GM21619 (cell line): ENCODE measurements at regions not wholly inside any gene's neighbourhood (a gene's known extent, or its start where the extent isn't known, plus 50 kb on each side); places are given as distances from the start of the nearest gene placed in this dataset.

ENCODE experiments used
- ATAC-seq: cut with Tn5 transposase; IDR thresholded peaks from one replicate; pipeline ENCODE4 v1.9.1; 2021; ENCODE audit not compliant: unreplicated experiment

- ATAC-seq, result no peak
These were observed 98.5 kb downstream of the METRNL start for GRCh38 chr17:83177611-83178532.

GRCh38 chr17:83178533-83179304, 99.3 kb downstream of the METRNL start:
- no peak for ATAC-seq

- ATAC-seq, result no peak
These were observed 100.0 kb downstream of the METRNL start for GRCh38 chr17:83179374-83179773.

- no peak for ATAC-seq
These were observed 100.4 kb downstream of the METRNL start for GRCh38 chr17:83179811-83180210.

GRCh38 chr17:83180264-83180995, 101.0 kb downstream of the METRNL start:
- ATAC-seq, result no peak

DNA sequence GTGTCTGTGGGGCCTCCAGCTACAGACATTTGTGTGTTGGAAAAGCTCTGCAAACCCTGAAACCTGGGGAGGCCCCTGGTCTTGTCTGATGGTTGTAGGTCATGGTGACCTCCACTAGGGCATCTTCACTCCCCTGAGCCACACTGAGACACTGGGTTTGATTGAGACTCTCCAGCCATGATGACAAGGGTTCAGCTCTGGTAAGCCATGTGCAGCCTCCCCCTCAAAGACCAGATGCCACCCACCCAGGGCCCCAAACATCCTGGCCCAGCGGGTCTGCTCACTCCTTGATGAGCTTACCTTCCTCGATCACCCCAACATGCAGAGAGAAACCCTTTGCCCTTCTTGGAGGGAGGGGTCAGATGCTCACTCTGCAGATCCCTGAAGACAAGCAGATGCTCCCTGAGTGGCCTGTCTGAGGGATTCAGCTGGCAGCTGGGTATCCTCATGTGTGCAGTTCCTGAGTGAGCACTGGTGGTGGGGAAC, 101.6 kb downstream of the METRNL start:
- ATAC-seq, result no peak

DNA sequence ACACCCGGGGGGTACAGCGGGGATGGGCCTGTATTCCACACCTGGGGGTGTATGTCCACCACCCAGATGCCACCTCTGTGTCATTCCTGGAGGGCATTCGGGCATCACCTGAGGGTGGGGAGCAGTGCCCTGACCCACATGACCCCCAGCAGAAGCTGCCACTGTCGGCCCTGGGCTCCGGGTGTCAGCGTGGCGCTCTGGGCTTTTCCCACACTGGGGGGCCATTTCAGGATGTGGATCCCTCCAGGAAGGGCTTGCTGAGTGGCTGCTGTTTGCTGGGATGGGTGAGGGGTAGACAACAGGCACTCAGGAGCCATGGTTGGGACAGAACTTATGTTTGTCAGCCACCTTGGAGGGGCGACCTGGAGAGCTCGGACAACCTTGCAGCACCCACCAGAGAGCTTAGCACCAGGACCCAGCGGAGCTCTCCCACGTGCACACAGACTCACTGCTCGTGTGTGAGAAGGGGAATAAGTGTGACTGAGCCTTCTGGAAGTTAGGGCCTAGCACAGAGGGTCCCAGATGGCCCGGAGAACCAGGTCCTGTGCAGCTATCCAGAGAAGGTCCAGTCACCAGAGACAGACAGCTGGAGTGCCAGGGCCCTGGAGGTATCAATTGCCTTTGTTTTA, 102.7 kb downstream of the METRNL start:
- no peak for ATAC-seq

DNA sequence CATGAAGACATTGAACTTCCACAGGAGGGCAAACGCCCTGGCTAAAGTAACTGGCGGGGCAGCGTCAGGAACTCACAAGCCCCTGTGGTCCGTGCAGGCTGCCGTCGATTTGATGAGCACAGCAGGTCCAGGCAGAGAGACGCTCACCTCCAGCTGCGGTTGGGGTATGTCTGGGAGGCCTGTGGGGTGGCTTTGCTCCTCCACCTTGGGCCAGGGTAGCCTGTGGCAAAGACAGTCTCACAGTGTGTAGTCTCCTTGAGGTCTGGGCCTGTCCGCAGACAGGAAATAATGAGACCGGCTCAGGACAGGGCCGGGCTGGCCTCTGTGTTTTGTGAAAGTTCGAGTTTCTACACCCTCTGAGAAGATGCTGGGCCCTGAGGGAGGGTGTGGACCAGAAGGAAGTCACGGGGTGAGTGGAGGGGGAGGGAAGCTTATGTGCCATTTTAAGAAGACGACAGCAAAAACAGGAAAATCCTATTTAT, 103.3 kb downstream of the METRNL start:
- no peak for ATAC-seq

GRCh38 chr17:83183145-83183948, 103.9 kb downstream of the METRNL start:
- ATAC-seq, result no peak

GRCh38 chr17:83183951-83184506, 104.6 kb downstream of the METRNL start:
- ATAC-seq, result no peak

DNA sequence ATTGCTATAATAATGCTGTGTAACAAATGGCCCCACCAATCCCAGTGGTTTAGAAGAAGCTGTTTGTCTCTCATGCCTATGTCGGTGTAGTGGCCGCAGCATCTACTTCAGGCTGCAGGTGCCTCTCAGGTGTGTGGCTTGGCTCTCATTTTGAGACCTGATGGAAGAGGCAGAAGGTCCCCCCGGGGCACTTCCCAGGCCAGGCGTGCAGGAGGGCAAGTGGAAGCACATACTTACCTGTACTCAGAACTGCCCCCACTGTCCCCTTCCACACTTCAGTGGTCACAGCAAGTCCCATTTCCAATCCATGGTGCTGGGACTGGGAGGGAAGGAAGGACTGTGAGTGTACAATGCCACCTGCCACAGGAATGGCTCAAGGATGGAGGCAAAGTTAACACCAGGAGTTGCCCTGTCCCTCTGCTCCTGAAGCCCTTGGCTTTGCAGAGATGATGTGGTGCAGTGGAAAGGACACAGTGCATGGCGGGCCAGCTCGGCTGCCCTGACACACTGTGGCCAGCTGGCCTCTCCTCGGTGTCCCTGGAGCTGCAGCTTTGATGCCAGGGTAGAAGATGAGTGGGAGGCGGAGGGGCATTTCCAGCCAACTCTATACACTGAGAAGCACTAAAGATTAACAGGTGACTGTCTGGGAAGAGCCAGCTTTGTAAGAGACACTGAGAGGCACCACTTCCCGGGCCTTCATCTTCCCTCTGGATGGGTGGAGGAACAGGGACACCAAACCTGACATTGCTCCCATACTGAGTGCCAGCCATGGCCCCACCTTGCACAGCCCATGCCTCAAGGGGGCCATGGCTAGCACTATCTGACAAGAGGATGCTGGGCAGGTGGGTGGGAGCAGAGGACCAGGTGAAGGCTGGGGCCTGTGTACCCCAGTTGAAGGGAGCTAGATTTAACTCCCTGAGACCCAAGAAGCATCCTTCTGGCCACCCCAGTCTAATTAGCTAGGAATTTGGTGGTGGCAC, 105.9 kb downstream of the METRNL start:
- no peak for ATAC-seq

GRCh38 chr17:83186226-83186625, 106.8 kb downstream of the METRNL start:
- no peak for ATAC-seq

DNA sequence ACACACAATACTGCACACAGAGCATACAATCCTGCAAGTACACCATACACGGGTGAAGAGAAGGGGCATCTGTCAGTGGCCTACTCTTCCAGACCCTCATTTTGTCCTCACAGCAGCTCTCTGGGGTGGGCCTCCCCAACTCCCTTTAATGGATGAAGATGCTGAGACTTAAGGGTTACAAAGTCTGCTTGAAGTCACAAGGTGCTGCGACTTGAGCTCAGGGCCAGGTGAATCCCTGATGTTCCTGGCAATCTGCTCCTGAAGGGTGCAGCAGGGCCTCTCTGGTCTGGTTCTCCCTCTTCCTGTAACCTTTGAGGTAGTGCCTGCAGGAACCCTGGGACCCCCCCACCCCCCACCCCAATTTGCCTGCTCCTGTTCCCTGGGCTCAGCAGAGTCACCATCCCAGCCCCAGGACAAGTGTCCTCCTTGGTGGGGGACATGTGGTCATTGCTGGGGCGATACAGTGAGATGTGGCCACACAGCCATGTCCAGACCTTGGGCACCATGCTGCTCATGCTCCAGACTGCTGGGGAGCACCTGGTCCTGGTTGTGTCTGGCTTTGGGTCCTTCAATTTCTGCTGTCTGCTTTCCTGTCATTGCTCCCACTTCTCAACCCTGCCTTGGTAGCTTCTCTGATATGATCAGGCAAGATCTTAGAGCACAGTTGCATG, 107.5 kb downstream of the METRNL start:
- no peak for ATAC-seq

GRCh38 chr17:83187782-83188311, 108.4 kb downstream of the METRNL start:
- ATAC-seq, result no peak

DNA sequence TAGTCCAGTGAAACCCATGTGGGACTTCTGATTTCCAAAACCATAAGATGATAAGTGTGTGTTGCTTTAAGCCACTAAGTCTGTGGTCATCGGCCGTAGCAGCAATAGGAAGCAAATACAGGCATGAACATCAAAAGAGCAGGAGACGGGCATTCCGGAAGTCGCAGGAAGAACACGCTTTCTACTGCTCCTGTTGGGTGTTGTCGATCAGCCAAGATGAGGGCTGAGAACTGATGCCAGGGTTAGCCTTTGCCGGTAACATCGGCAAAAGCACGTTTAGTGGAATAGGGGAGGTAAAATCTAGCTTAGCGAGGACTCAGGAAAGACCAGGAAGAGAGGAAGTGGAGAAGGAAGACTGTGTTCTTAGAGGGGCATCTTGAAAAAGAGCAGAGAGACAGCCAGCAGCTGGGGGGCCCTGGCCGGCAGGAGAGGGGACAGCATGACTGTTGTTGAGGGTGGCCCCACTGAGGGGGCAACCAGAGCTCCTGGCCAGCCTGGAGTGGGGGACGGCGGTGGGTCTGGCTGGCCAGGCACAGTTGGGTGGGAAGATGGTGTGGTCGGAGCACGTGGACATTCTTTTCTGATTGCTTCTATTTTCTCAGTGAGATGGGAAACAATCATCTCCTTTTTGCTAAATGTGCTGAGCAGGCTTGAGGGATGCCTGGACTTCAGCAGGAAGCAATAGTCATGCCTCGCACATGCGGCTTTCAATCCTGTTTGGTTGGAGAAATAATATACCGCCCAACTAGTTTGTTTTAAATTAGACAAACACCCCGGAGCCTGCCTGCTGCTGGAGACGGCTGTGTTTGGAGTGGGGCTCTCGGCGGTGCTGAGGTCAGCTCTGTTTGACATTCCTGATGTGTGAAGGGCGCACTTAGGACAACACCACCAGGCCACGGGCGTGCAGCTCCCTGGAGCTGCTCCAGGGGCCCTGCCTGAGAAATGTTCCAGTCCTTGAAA, 109.9 kb downstream of the METRNL start:
- no peak for ATAC-seq

- ATAC-seq, result no peak
These were observed 110.6 kb downstream of the METRNL start for GRCh38 chr17:83190004-83190385.
